K562 (cell line): ENCODE measurements at regions not wholly inside any gene's neighbourhood (a gene's known extent, or its start where the extent isn't known, plus 50 kb on each side); places are given as distances from the start of the nearest gene placed in this dataset.

Experiments
- ATAC-seq: fragments of 200-7000 bp; cut with Tn5 transposase; 3 replicates; pipeline ENCODE4 v1.9.1; 2020; ENCODE audit warnings: moderate library complexity
- BruUV-seq: library from RNA; stranded (reverse); fragments of 400-500 nt; replicated peaks from 2 replicates; lab custom pipeline; 2021; lab: Mats Ljungman, UMichigan
- CTCF ChIA-PET: fragments of 300-600 bp; formaldehyde crosslinking; extraction: SDS; loops from one replicate; lab custom pipeline; 2021; ENCODE audit warnings: low intra/inter-chr PET ratio; lab: Yijun Ruan, JAX
- POLR2A ChIA-PET: fragments of 300-600, 350-650 bp; sonication (Branson Sonifier 250); formaldehyde crosslinking; extraction: SDS; loops from one replicate; lab custom pipeline; 2021; ENCODE audit warnings: antibody characterized with exemption, inconsistent platforms; lab: Yijun Ruan, JAX
- DNase-seq, 4 experiments: peaks; one replicate each; pipeline versions ENCODE4 v3.0.0 to v3.0.0-alpha.2; 2011 to 2018; ENCODE audit warnings: low spot score in 3 of 4, mixed read lengths in 3 of 4; ENCODE audit errors: extremely low read depth in 1 of 4
- FAIRE-seq: peaks from 2 replicates; lab custom pipeline; 2011; peaks lifted over from hg19 to GRCh38; lab: Jason Lieb, UNC
- H2AFZ ChIP-seq: 2 replicates; pipeline ENCODE4 v1.6.0; 2011; ENCODE audit warnings: low read depth, low read length, control low read depth, inconsistent platforms
- H3K27ac ChIP-seq: fragments of 200-600 bp; 3 replicates; pipeline ENCODE4 v1.8.0; 2011; ENCODE audit warnings: low read depth, mild to moderate bottlenecking, control low read depth, inconsistent platforms, low read length, moderate library complexity, mixed read lengths; ENCODE audit errors: extremely low read depth
- H3K27me3 ChIP-seq, 2 experiments: fragments of 300-600 bp in 1 of 2; 2 replicates in 1 of 2; 3 replicates in 1 of 2; pipeline versions ENCODE4 v1.6.0 to v1.8.0; 2011; ENCODE audit warnings: inconsistent platforms in 2 of 2, low read length in 2 of 2, mild to moderate bottlenecking in 1 of 2, mixed read lengths in 1 of 2, moderate library complexity in 1 of 2; ENCODE audit not compliant: control insufficient read depth in 2 of 2, insufficient read depth in 2 of 2
- H3K36me3 ChIP-seq: fragments of 300-600 bp; 3 replicates; pipeline ENCODE4 v1.8.0; 2011; ENCODE audit warnings: mild to moderate bottlenecking, low read length, inconsistent platforms; ENCODE audit not compliant: control insufficient read depth, insufficient read depth
- H3K4me1 ChIP-seq, 2 experiments: fragments of 200-600 bp in 1 of 2; replicated peaks in 1 of 2; 2 replicates in 1 of 2; 3 replicates in 1 of 2; pipeline versions ENCODE4 v1.5.1 to v1.8.0; 2011; ENCODE audit warnings: inconsistent platforms in 2 of 2, low read length in 2 of 2, mild to moderate bottlenecking in 1 of 2, mixed read lengths in 1 of 2, moderate library complexity in 1 of 2; ENCODE audit not compliant: control insufficient read depth in 2 of 2, insufficient read depth in 2 of 2
- H3K4me2 ChIP-seq: 2 replicates; pipeline ENCODE4 v1.6.1; 2011; ENCODE audit warnings: low read length, control low read depth, inconsistent platforms, mixed read lengths; ENCODE audit not compliant: insufficient read depth
- H3K4me3 ChIP-seq: fragments of 200-600 bp; sonication (generic), shearing (Covaris generic); 2 replicates; pipeline ENCODE4 v1.5.1; 2016; ENCODE audit warnings: control low read depth, inconsistent platforms
- H3K79me2 ChIP-seq: fragments of 200-600 bp; 3 replicates; pipeline ENCODE4 v1.8.0; 2011; ENCODE audit warnings: low read length, inconsistent platforms; ENCODE audit not compliant: control insufficient read depth, insufficient read depth
- H3K9ac ChIP-seq, 2 experiments: 2 replicates each; pipeline versions ENCODE4 v1.6.0 to v1.6.1; 2011; ENCODE audit warnings: low read depth in 2 of 2, low read length in 2 of 2, control low read depth in 1 of 2, inconsistent platforms in 1 of 2, mild to moderate bottlenecking in 1 of 2, mixed read lengths in 1 of 2; ENCODE audit not compliant: insufficient read depth in 1 of 2
- H3K9me1 ChIP-seq: one replicate; pipeline ENCODE4 v1.6.0; 2011; ENCODE audit warnings: inconsistent platforms, mild to moderate bottlenecking, low read length, moderate library complexity; ENCODE audit not compliant: control insufficient read depth, insufficient read depth
- H3K9me3 ChIP-seq: replicated peaks from 2 replicates; pipeline ENCODE4 v1.5.1; 2011; ENCODE audit warnings: low read depth, low read length, inconsistent platforms; ENCODE audit not compliant: control insufficient read depth, insufficient read depth
- H4K20me1 ChIP-seq: replicated peaks from 2 replicates; pipeline ENCODE4 v1.6.1; 2011; ENCODE audit warnings: low read length, inconsistent platforms, mixed read lengths; ENCODE audit not compliant: control insufficient read depth, insufficient read depth
- CEBPB ChIP-seq: fragments of 450-650 bp; IDR thresholded peaks from 2 replicates; pipeline ENCODE4 v1.6.1; 2016; ENCODE audit warnings: missing genetic modification characterization, missing compliant biosample characterization
- RB1 ChIP-seq: fragments of 450-650 bp; IDR thresholded peaks from 2 replicates; pipeline ENCODE4 v1.6.1; 2017; ENCODE audit warnings: low read depth, mild to moderate bottlenecking
- WGBS: fragments of 100-300 bp; shearing (Covaris generic); methylation state at CpG from one replicate; pipeline ENCODE4 v1.1.6; 2016; ENCODE audit warnings: low coverage, mixed read lengths; ENCODE audit not compliant: insufficient coverage; ENCODE audit errors: missing lambda C conversion rate; 5-methylcytosine and 5-hydroxymethylcytosine counted together
- in situ Hi-C: fragments of 300-500 bp; cut with MboI; formaldehyde crosslinking; loops from 4 replicates; pipeline ENCODE4 v1.15.0; 2018; ENCODE audit warnings: inconsistent platforms, mixed read lengths
- intact Hi-C: fragments of 100-400 bp; cut with micrococcal nuclease; formaldehyde crosslinking; loops from 2 replicates; pipeline ENCODE4 v1.14.2; 2022
- TF ChIP-seq, protein P1 (sequence below): fragments of 450-650 bp; IDR thresholded peaks from 2 replicates; pipeline ENCODE4 v1.7.1; 2018; ENCODE audit warnings: mild to moderate bottlenecking, low read depth; ENCODE audit not compliant: partially characterized antibody
- TF ChIP-seq, protein P2 (sequence below): fragments of 250-450 bp; sonication (Bioruptor Pico); IDR thresholded peaks from 2 replicates; pipeline ENCODE4 v1.5.0; 2022; ENCODE audit warnings: mild to moderate bottlenecking

DNA sequence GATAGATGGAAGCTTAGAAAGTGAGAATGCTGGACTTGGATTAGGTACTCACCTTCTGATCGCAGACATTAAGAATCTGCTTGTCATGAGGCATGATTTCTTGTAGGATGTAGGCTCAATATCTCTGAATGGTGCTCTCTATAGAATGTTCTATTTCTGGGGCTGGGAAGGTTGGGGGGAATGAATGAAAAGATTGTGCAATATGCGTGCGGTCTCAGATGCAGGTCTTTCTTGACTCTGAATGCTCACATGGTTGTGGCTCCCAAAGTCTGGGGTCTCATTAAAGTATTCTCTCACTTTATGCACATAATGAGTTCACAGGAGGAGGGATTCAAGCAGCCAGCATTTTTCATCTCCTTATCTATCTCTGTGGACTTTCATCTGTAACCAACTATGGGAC lies 482.0 kb upstream of the CD180 start:
- WGBS, result 0% methylated on average over 3 of the region's 3 CpGs
- FAIRE-seq (no peak), DNase-seq (no peak), ATAC-seq (no peak)
- BruUV-seq, result no TSS peak
- H4K20me1 ChIP-seq, result no peaks in the 10 kb centered on the region
- H3K4me3 ChIP-seq, result no peak overlapping the region
- H3K4me2 ChIP-seq, result no peak overlapping the region
- POLR2A ChIA-PET, result interaction anchor here (0.7 kb wide), 1 partner anchor 12 kb away, joined by 3 read pairs; no protein-coding TSS in a partner anchor
- no peaks in the 10 kb centered on the region for H3K4me1 ChIP-seq
- intact Hi-C loops, result no loop called here
- no peak overlapping the region for H3K27ac ChIP-seq
- TF ChIP-seq CEBPB (tag) (peak; percentile 43; the same call in 1 of the 2 replicates), RB1 (no peak)
- TF ChIP-seq, protein P1, sequence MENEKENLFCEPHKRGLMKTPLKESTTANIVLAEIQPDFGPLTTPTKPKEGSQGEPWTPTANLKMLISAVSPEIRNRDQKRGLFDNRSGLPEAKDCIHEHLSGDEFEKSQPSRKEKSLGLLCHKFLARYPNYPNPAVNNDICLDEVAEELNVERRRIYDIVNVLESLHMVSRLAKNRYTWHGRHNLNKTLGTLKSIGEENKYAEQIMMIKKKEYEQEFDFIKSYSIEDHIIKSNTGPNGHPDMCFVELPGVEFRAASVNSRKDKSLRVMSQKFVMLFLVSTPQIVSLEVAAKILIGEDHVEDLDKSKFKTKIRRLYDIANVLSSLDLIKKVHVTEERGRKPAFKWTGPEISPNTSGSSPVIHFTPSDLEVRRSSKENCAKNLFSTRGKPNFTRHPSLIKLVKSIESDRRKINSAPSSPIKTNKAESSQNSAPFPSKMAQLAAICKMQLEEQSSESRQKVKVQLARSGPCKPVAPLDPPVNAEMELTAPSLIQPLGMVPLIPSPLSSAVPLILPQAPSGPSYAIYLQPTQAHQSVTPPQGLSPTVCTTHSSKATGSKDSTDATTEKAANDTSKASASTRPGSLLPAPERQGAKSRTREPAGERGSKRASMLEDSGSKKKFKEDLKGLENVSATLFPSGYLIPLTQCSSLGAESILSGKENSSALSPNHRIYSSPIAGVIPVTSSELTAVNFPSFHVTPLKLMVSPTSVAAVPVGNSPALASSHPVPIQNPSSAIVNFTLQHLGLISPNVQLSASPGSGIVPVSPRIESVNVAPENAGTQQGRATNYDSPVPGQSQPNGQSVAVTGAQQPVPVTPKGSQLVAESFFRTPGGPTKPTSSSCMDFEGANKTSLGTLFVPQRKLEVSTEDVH, result no peak
- TF ChIP-seq, protein P2, sequence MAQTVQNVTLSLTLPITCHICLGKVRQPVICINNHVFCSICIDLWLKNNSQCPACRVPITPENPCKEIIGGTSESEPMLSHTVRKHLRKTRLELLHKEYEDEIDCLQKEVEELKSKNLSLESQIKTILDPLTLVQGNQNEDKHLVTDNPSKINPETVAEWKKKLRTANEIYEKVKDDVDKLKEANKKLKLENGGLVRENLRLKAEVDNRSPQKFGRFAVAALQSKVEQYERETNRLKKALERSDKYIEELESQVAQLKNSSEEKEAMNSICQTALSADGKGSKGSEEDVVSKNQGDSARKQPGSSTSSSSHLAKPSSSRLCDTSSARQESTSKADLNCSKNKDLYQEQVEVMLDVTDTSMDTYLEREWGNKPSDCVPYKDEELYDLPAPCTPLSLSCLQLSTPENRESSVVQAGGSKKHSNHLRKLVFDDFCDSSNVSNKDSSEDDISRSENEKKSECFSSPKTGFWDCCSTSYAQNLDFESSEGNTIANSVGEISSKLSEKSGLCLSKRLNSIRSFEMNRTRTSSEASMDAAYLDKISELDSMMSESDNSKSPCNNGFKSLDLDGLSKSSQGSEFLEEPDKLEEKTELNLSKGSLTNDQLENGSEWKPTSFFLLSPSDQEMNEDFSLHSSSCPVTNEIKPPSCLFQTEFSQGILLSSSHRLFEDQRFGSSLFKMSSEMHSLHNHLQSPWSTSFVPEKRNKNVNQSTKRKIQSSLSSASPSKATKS, result no peak
- TF ChIP-seq, all 486 proteins: peak for 1
- H3K9me3 ChIP-seq, result no peaks in the 10 kb centered on the region
- no peak overlapping the region for H3K9ac ChIP-seq
- H3K36me3 ChIP-seq, result no peaks in the 10 kb centered on the region
- no peaks in the 10 kb centered on the region; a peak in 1 of 5 replicates for H3K27me3 ChIP-seq
- no peaks in the 10 kb centered on the region for H3K9me1 ChIP-seq
- no peak overlapping the region for H2AFZ ChIP-seq
- in situ Hi-C loops, result no loop called here
- H3K79me2 ChIP-seq, result no peaks in the 10 kb centered on the region
- CTCF ChIA-PET, result no interaction called here
